Astrocyte (in vitro differentiated cells and primary cell): ENCODE measurements at regions not wholly inside any gene's neighbourhood (a gene's known extent, or its start where the extent isn't known, plus 50 kb on each side); places are given as distances from the start of the nearest gene placed in this dataset.

Experiments
- DNase-seq: peaks from one replicate; pipeline ENCODE4 v3.0.0-alpha.2; 2010; ENCODE audit warnings: low read depth
- FAIRE-seq: peaks from 2 replicates; lab custom pipeline; 2011; peaks lifted over from hg19 to GRCh38; lab: Jason Lieb, UNC
- H2AFZ ChIP-seq: 2 replicates; pipeline ENCODE4 v1.6.0; 2012; ENCODE audit warnings: low read depth, low read length, inconsistent platforms
- H3K27ac ChIP-seq: 2 replicates; pipeline ENCODE4 v1.5.1; 2011; ENCODE audit warnings: low read depth, low read length, inconsistent platforms
- H3K27me3 ChIP-seq: 2 replicates; pipeline ENCODE4 v1.6.0; 2011; ENCODE audit warnings: low read length, inconsistent platforms; ENCODE audit not compliant: insufficient read depth
- H3K36me3 ChIP-seq: 2 replicates; pipeline ENCODE4 v1.5.1; 2011; ENCODE audit warnings: low read length, inconsistent platforms; ENCODE audit not compliant: insufficient read depth
- H3K4me1 ChIP-seq: 2 replicates; pipeline ENCODE4 v1.5.1; 2011; ENCODE audit warnings: low read length, inconsistent platforms; ENCODE audit not compliant: insufficient read depth
- H3K4me2 ChIP-seq: 2 replicates; pipeline ENCODE4 v1.6.0; 2012; ENCODE audit warnings: low read length, inconsistent platforms
- H3K4me3 ChIP-seq: 2 replicates; pipeline ENCODE4 v1.5.1; 2011; ENCODE audit warnings: low read depth, mild to moderate bottlenecking, low read length, inconsistent platforms; ENCODE audit not compliant: insufficient read depth
- H3K79me2 ChIP-seq: 2 replicates; pipeline ENCODE4 v1.6.0; 2012; ENCODE audit warnings: mild to moderate bottlenecking, low read length, inconsistent platforms; ENCODE audit not compliant: insufficient read depth
- H3K9ac ChIP-seq: 2 replicates; pipeline ENCODE4 v1.6.0; 2012; ENCODE audit warnings: mild to moderate bottlenecking, low read length, inconsistent platforms
- H3K9me3 ChIP-seq: 2 replicates; pipeline ENCODE4 v1.5.1; 2012; ENCODE audit warnings: low read depth, mild to moderate bottlenecking, low read length, inconsistent platforms; ENCODE audit not compliant: insufficient read depth
- H4K20me1 ChIP-seq: 2 replicates; pipeline ENCODE4 v1.6.0; 2012; ENCODE audit warnings: low read length, inconsistent platforms; ENCODE audit not compliant: insufficient read depth
- H3K27ac Mint-ChIP-seq: one replicate; pipeline ENCODE4 v1.8.0; 2021; ENCODE audit warnings: mild to moderate bottlenecking, mixed read lengths; ENCODE audit not compliant: unreplicated experiment
- H3K27me3 Mint-ChIP-seq: one replicate; pipeline ENCODE4 v1.8.0; 2021; ENCODE audit warnings: low read depth, mixed read lengths; ENCODE audit not compliant: unreplicated experiment
- H3K36me3 Mint-ChIP-seq: one replicate; pipeline ENCODE4 v1.8.0; 2021; ENCODE audit warnings: low read depth, mixed read lengths; ENCODE audit not compliant: unreplicated experiment
- H3K4me1 Mint-ChIP-seq: one replicate; pipeline ENCODE4 v1.8.0; 2021; ENCODE audit warnings: low read depth, mixed read lengths; ENCODE audit not compliant: unreplicated experiment
- H3K4me3 Mint-ChIP-seq: one replicate; pipeline ENCODE4 v1.8.0; 2021; ENCODE audit warnings: mild to moderate bottlenecking, moderate library complexity, mixed read lengths; ENCODE audit not compliant: unreplicated experiment
- H3K9me3 Mint-ChIP-seq: one replicate; pipeline ENCODE4 v1.8.0; 2021; ENCODE audit warnings: mild to moderate bottlenecking, mixed read lengths; ENCODE audit not compliant: unreplicated experiment
- EZH2 ChIP-seq: IDR thresholded peaks from 2 replicates; pipeline ENCODE4 v1.6.1; 2012; ENCODE audit warnings: mild to moderate bottlenecking, low read length, inconsistent platforms; ENCODE audit not compliant: insufficient read depth
- TF ChIP-seq, protein P1 (sequence below): IDR thresholded peaks from 2 replicates; pipeline ENCODE4 v1.5.1; 2011; ENCODE audit warnings: low read depth, mild to moderate bottlenecking, inconsistent platforms, low read length, moderate library complexity; ENCODE audit not compliant: insufficient read depth

DNA sequence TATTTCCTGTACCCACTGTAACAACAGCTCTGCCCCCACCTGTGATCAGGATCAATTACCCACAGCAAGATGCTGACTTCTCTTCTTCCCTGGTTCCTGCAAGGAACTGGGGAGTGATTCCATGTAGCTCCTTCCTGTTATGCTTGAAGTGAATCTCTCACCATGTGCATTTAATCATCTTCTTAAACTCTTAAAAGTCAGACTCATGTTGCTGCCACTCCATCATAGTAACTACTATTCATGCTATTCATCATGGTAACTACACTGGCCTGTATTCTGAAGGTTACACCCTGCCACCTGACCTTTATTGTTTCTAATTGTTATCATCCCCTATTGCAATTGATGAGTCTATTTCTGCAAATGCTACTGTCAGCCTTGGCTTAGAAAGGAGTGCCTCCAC, 89.5 kb downstream of the SUCNR1 start:
- Histone ChIP-seq H3K27me3 (no peaks in the 10 kb centered on the region), H3K4me3 (no peak overlapping the region), H3K4me2 (no peak overlapping the region), H2AFZ (no peak overlapping the region), H3K27ac (no peak overlapping the region), H4K20me1 (no peaks in the 10 kb centered on the region), H3K9ac (no peak overlapping the region), H3K79me2 (no peaks in the 10 kb centered on the region), H3K36me3 (no peaks in the 10 kb centered on the region), H3K9me3 (no peaks in the 10 kb centered on the region), H3K4me1 (no peaks in the 10 kb centered on the region)
- no peak for DNase-seq
- Mint-ChIP-seq H3K9me3 (peaks cover 8% of the 10 kb centered on the region), H3K27me3 (no peaks in the 10 kb centered on the region), H3K4me3 (no peak overlapping the region), H3K4me1 (peaks cover 6% of the 10 kb centered on the region), H3K27ac (no peak overlapping the region), H3K36me3 (no peaks in the 10 kb centered on the region)
- FAIRE-seq: no peak
- TF ChIP-seq EZH2: no peak
- TF ChIP-seq, protein P1, sequence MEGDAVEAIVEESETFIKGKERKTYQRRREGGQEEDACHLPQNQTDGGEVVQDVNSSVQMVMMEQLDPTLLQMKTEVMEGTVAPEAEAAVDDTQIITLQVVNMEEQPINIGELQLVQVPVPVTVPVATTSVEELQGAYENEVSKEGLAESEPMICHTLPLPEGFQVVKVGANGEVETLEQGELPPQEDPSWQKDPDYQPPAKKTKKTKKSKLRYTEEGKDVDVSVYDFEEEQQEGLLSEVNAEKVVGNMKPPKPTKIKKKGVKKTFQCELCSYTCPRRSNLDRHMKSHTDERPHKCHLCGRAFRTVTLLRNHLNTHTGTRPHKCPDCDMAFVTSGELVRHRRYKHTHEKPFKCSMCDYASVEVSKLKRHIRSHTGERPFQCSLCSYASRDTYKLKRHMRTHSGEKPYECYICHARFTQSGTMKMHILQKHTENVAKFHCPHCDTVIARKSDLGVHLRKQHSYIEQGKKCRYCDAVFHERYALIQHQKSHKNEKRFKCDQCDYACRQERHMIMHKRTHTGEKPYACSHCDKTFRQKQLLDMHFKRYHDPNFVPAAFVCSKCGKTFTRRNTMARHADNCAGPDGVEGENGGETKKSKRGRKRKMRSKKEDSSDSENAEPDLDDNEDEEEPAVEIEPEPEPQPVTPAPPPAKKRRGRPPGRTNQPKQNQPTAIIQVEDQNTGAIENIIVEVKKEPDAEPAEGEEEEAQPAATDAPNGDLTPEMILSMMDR: no peak

DNA sequence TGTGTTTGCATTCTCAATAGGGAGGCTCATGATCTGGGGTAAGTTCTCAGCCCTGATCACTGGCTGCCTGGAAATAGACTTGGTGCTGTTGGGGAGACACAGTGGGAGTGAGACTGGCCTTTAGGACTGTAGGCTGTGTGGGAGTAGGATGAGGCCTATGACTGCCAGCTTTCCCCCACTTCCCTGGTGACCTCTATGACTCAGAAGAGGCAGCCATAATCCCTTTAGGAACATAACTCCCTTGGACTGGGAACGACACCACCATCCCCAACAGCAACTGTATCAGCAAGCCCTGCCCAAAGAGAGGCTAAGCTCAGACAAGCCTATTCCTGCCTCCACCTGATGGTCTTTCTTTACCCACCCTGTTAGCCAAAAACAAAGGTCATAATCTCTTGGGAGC, 91.3 kb downstream of the SUCNR1 start:
- no peak overlapping the region for H3K27ac ChIP-seq
- H2AFZ ChIP-seq: no peak overlapping the region
- TF ChIP-seq EZH2: no peak
- TF ChIP-seq, protein P1: no peak
- Mint-ChIP-seq H3K27ac (no peak overlapping the region), H3K36me3 (no peaks in the 10 kb centered on the region), H3K4me3 (no peak overlapping the region), H3K9me3 (peaks cover 8% of the 10 kb centered on the region), H3K4me1 (peaks cover 11% of the 10 kb centered on the region), H3K27me3 (no peaks in the 10 kb centered on the region)
- H3K4me2 ChIP-seq: no peak overlapping the region
- H3K9ac ChIP-seq: no peak overlapping the region
- H3K9me3 ChIP-seq: no peaks in the 10 kb centered on the region
- DNase-seq (no peak), FAIRE-seq (no peak)
- no peaks in the 10 kb centered on the region for H4K20me1 ChIP-seq
- no peaks in the 10 kb centered on the region for H3K36me3 ChIP-seq
- no peaks in the 10 kb centered on the region for H3K4me1 ChIP-seq
- no peak overlapping the region for H3K4me3 ChIP-seq
- no peaks in the 10 kb centered on the region for H3K27me3 ChIP-seq
- H3K79me2 ChIP-seq: no peaks in the 10 kb centered on the region

DNA sequence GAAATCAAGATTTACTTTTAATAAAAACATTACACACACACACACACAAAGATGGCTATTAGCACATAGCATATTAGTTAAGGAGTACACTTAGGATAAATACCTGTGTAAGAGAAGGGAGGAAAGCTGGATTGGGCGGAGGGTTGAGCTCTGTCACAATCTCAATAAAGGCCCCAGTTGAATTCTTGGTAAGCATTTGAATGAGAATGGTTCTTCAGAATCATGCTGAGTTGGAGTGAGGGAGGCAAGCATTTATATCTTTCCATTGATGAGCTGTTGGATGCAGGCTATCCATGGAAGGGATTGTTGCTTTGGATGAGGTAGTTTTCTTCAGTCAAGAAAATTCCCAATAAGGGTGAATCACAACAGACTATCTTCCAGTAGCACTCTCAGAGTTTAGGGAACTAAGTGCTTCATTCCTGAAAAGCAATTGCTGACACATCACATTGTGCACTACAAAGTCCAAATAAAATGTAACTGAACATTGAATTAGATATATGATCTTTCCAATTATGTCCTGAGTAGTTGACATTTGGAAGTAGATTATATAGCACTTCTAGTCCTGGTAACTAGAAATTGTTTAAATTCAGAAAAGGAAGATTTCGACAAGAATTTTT, 95.7 kb downstream of the SUCNR1 start:
- H3K9ac ChIP-seq: no peak overlapping the region
- DNase-seq: no peak
- no peaks in the 10 kb centered on the region for H3K27me3 ChIP-seq
- peaks cover 22% of the 10 kb centered on the region for H3K4me1 Mint-ChIP-seq
- no peaks in the 10 kb centered on the region for H3K36me3 Mint-ChIP-seq
- H3K4me3 ChIP-seq: no peak overlapping the region
- no peak overlapping the region for H3K4me3 Mint-ChIP-seq
- FAIRE-seq: no peak
- no peaks in the 10 kb centered on the region for H3K79me2 ChIP-seq
- H3K4me2 ChIP-seq: no peak overlapping the region
- H3K36me3 ChIP-seq: no peaks in the 10 kb centered on the region
- H3K27ac ChIP-seq: no peak overlapping the region
- no peak overlapping the region for H3K27ac Mint-ChIP-seq
- peaks cover 7% of the 10 kb centered on the region for H3K4me1 ChIP-seq
- no peak for TF ChIP-seq EZH2
- TF ChIP-seq, protein P1: no peak
- no peaks in the 10 kb centered on the region for H3K9me3 ChIP-seq
- H2AFZ ChIP-seq: no peak overlapping the region
- H3K9me3 Mint-ChIP-seq: peaks cover 8% of the 10 kb centered on the region
- H3K27me3 Mint-ChIP-seq: no peaks in the 10 kb centered on the region
- no peaks in the 10 kb centered on the region for H4K20me1 ChIP-seq
